ENCODE measurements at regions not wholly inside any gene's neighbourhood (a gene's known extent, or its start where the extent isn't known, plus 50 kb on each side); places are given as distances from the start of the nearest gene placed in this dataset.

DNA sequence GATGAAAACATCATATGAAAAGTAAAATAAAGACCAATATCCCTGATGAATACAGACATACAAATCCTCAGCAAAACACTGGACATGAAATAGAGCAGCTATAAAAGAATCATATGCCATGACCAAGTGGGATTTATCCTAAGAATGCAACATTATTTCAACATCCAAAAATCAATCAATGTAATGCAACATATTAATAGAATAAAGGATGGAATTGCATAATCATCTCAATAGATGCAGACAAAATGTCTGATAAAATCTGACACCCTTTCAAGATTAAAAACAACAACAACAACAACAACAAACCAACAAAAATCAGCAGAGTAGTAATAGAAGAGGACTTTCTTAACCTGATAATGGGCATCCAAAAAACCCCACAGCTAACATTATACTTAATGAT lies 63.8 kb upstream of the IL1R1 start:
- no peak for DNase-seq

DNA sequence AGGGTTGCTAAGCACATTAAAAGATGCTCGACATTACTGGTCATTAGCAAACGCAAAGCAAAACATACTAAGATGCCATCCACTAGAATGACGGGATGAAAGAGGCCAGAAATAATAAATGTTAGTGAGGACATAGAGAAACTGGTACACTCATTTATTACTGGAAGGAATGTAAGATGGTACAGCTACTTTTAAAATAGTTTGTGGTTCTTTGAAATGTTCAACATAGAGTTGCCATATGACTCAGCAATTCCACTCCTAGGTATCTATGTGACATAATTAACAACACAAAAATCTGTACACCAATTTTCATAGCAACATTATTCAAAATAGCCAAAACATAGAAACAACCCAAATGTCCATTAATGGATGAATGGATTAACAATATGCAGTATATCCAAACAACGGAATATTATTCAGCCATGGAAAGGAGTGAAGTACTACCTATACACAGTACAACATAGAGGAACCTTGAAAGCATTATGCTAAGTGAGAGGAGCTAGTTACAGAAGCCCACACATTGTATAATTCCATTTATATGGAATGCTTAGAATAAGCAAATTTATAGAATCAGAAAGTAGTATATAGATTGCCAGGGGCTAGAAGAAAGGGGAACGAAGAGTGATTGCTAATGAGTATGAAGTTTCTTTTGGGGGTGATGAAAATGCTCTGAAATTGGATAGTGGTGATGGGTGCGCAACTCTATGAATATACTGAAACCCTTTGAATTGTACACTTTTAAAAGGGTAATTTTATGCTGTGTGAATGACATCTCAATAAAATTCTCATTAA lies 61.9 kb upstream of the IL1R1 start:
- DNase-seq = no peak

DNA sequence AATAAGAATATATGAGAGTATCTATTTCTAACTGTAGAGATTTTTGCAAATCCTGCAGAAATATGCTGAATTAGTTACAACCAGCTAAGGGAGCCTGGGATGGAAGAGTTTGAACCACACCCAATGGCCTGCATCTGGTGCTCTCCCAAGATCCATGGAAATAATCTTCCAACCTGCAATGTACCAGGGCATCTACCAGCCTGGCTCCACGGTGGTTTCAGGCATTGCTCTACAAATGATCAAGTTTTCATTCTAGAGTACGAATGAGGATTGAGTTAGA lies 61.4 kb upstream of the IL1R1 start:
- DNase-seq = no peak

GRCh38 chr2:102081606-102082005 lies 60.9 kb upstream of the IL1R1 start:
- DNase-seq = no peak

DNA sequence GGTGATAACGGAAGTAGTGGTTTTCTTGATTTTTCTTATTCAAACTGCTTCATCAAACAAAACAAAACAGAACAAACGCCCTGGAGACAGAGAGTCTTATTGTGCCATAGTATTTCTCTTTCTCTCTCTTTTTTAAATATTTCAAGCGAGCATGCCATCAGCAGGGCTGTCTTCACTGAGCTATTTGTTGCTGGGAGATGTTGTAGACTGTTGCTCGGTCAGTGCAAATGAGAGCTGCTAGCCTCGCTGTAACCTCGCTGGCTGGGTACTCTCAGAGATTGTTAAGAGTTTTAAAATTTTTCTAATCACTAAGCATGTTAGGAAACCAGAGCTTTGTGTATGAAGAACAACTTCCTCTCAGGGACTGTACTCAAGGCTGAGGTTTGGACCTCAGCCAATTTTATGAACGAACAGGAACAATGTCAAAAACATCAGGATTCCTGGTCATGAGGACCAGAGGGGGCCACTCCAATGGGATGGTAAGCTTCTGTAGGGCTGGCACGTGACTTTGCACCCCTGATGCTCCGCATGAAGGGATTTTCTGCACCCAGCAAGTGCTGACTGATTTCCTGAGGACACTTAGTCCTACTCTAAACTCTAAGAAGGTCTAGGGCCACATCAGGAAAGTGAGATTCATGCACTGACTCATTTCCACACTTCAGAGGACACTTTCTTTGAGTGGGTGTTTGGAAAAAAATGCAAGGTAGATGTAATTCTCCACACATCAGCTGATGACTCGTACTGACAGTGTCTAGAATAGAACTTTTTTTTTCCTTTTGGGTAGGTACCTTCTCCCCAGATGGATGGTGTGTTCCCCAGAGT lies 59.8 kb upstream of the IL1R1 start:
- peak; percentile 33 to 39 for DNase-seq

GRCh38 chr2:102083393-102083703 lies 59.2 kb upstream of the IL1R1 start:
- no peak for DNase-seq

DNA sequence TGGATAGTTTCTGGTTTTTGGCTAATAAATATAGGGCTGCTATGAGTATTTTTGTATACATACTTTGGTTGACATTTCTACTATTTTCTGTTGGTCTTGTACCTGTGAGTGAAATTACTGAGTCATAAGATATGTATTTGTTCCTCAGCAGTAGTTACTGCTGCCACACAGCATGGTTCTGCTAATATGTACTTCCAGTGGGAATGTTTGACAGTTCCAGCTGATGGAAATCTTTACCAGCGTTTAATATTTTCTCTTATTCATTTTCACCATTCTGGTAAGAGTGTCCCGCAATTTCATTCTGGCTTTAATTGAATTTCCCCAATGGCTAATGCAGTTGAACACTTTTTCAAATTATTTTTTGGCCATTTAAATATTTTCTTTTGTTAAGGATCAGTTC lies 57.9 kb upstream of the IL1R1 start:
- DNase-seq = no peak

- no peak for DNase-seq
Measured at GRCh38 chr2:102085238-102085637, 57.3 kb upstream of the IL1R1 start.

DNA sequence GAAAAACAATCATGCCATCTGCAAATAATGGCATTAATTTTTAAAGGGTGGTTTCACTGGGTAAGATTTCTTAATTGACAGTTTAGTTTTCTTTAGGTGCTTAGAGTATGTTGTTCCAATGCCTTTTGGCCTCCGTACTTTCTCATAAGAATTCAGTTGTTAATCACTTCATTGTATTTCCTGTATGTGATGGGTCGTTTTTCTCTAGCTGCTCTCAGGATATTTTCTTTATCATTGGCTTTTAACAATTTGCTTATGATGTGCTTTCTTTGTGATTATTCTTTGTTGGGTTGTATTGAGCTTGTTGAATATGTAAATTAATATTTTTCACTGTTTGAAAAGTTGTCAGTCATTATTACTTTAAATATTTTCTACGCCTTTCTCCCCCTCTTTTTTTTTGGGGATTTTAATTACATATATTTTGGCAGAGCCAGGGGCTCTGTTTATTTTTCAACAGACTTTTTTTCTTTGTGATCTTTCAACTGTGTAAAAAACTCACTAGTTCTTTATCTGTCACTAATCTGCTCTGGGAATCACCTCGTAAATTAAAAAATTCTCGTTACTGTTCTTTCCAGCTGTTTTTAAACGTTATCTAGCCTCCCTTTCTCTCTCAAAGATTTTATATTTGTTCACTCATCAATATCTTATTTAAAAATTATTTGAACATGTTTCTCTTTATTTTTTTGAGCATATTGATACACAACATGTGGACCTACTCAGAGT lies 56.2 kb upstream of the IL1R1 start:
- DNase-seq = no peak

DNA sequence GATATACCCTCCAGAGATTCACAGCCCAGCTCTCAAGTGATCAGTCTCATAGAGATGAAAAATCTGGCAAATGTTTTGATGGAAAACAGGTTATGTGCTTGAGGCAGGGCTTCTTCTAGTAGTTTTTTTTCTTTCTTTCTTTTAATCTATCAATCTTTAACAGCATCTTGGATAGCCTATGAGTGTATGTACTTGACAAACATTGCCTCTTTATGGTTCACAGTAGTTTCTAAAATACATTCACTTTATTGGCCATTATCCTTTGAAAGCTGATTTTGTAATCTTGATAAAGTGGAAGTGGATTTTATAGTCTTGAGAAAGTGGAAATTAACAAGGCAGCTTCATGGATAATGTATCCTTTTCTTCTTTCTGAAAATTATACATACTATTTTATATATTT lies 51.4 kb upstream of the IL1R1 start:
- DNase-seq = no peak

GRCh38 chr2:102091908-102092307 lies 50.6 kb upstream of the IL1R1 start:
- DNase-seq = no peak

GRCh38 chr2:102092535-102092934 lies 50.0 kb upstream of the IL1R1 start:
- DNase-seq = no peak
